ENCODE measurements at regions not wholly inside any gene's neighbourhood (a gene's known extent, or its start where the extent isn't known, plus 50 kb on each side); places are given as distances from the start of the nearest gene placed in this dataset.

DNA sequence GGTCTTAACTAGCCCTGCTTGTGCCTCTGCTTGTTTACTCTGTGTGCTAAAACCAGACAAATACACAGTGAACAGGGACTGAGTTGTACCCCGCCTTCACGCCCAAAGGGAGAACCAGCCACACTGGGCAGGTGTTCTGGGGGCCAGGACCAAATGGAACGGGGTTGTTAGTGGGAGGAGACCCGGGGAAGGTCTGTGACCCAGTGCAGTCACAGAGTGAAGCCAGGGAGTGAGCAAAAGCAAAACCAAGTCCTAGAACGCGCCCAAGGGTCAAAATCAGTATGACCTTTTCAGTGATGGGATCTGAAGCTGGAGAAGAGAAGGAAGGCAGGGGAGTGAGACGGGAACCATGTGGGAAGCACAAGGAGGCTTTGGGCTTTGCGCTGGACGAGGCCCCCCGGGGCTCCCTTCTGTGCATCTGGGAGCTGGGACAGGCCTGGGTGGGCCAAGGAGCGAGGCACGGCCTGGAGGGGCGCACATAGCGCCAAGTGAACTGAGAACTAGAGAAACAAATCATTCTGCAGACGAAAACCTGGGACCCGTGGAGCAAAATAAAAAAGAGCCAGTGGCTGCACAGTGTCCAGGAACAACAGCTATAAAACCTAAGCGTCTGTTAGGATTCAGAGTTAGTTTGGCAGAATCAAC, 78.3 kb upstream of the ALDH1A3 start:
- intact Hi-C loops (cut with DNase I), result no loop called here
- no peak for DNase-seq (ENCODE audit: low spot score)

DNA sequence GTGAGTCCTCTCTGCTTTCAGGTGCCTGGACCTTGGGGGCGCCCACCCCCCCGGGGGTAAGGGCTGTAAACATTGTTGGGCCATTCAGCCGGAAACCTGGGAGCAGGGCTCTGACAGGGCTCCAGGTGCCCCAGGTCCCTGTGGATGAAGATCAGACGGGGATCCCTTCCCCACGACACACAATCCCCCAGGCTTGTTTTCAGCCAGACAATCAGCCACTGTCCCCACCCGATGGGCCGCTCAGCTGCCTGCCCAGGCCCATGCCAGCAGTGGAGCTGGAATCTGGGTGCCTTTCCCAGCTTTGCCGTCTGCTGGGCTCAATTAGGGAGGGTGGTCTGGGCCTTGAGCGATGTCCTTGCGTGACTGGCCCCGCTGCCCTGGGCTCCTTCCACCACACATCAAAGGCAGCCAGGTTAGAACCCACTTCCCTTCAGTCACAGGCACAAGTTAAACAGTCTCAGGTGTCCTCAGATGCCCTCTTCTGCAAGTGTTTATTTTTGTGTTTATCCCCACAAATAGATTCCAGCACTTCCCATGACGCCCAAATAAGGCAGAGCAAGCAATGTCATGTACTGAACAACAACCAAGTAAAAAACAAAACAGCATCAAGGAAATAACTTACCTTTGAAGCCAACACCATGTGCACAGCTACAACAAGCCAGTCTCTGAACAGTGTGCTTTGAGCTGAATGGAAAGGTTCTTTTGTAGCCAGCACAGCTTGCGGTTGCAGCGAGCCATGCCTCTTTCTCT, 77.0 kb upstream of the ALDH1A3 start:
- intact Hi-C loops (cut with DNase I), result no loop called here
- DNase-seq (ENCODE audit: low spot score), result no peak

DNA sequence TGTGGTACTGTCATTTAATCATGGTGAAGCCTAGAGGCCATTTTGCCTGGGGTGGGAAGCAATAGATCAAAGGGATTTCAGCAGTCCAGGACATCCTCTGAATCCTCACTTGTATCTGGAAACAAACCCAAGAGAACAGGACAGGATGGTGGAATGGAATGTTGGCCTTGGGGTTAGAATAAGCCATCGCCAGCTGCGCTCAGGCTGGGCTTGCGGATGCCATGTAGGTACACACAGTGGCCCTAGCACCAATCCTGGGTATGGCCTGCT, 76.5 kb upstream of the ALDH1A3 start:
- intact Hi-C loops (cut with DNase I), result no loop called here
- no peak for DNase-seq (ENCODE audit: low spot score)

- DNase-seq (ENCODE audit: low spot score), result no peak
- intact Hi-C loops (cut with DNase I), result no loop called here
These were observed 73.5 kb upstream of the ALDH1A3 start for GRCh38 chr15:100806157-100806556.

DNA sequence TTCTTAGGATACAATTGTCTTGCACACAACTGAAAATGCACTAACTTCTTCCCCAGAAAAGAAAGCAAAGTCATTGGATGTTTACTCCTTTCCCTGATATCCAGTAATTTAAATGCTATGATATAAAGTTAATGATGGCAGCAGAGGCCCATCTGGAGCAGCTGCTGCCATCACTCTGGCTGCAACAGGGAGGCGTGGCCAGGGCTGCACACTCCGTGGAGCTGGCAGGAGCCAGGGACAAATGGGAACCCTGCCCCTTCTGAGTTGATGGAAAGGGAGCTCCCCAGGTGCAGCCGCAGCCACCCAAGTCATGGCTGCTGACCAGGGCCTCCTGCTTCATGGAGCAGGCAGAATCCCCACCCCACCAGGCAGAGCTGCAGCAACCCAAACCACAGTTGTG, 72.6 kb upstream of the ALDH1A3 start:
- DNase-seq (ENCODE audit: low spot score), result no peak
- intact Hi-C loops (cut with DNase I), result no loop called here

DNA sequence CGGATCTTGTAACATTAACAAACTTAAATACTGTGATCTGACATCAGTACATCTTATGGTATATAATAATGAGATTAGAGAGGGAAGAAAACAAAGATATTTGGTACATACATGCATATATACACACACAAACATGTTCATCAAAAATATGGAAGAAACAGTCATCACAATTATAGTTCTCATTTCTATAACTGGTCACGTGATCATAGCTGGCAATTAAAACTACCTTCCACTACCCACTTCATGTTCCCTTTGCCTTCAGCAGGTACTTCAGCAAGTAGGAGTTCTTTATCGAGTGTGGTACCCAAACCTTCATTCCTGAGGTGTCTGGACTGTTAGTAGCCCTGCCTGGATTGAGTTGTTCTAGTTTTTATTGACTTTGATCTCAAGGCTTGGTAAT, 70.9 kb upstream of the ALDH1A3 start:
- intact Hi-C loops (cut with DNase I), result no loop called here
- no peak for DNase-seq (ENCODE audit: low spot score)

DNA sequence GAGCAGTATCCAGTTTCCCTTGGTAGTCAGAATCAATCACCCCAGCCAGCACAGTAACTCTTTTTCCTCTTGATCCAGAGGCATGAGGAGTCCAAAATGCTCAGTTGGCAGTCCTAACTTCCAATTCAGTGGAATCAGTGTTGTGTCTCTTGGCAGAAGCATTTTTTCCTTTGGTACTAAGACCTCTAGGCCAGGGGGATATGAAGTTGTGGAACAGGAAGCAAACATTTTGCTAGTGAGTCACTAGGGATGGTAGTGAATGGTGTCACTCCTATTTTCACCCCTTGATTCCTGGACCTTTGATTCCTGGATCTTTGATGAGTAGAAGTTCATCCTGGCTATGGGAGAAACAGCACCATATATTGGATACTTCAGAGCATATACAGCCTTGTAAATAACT, 70.5 kb upstream of the ALDH1A3 start:
- DNase-seq (ENCODE audit: low spot score), result no peak
- intact Hi-C loops (cut with DNase I), result no loop called here

GRCh38 chr15:100809587-100809986, 70.0 kb upstream of the ALDH1A3 start:
- intact Hi-C loops (cut with DNase I), result no loop called here
- DNase-seq (ENCODE audit: low spot score), result no peak

GRCh38 chr15:100810229-100810628, 69.4 kb upstream of the ALDH1A3 start:
- DNase-seq (ENCODE audit: low spot score), result no peak
- intact Hi-C loops (cut with DNase I), result no loop called here

DNA sequence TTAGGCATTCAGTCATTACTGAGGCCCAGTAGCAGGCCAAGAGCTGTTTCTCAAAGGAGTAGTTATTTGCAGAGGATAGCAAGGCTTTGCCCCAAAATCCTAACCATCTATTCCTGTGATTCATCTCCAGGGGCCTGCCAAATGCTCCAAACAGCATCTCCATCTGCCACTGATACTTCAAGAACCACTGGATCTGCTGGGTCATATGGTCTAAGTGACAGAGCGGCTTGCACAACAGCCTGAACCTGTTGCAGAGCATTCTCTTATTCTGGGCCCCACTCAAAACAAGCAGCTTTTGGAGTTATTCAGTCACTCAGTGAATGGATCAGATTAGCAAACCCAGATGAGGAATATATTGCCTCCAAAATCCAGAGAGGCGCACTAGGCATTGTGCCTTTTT, 68.8 kb upstream of the ALDH1A3 start:
- intact Hi-C loops (cut with DNase I), result no loop called here
- no peak for DNase-seq (ENCODE audit: low spot score)

DNA sequence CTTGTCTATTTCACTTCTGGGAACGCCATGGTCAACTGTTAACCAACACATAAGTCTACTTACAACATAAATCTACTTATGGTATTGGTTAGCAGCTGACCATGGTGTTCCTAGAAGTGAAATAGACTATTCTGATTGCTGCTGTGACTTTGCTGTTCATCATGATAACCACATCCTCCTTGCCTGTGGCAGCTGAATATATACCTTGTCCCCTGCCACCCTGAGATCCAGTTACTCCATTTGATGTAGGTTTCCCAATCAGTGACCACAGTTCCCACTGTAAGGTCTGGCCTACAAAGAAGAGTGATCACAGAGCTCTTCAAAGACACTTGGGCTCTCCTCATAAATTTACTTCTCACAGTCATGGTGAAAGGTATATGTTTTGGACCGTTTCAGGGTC, 66.8 kb upstream of the ALDH1A3 start:
- no peak for DNase-seq (ENCODE audit: low spot score)

DNA sequence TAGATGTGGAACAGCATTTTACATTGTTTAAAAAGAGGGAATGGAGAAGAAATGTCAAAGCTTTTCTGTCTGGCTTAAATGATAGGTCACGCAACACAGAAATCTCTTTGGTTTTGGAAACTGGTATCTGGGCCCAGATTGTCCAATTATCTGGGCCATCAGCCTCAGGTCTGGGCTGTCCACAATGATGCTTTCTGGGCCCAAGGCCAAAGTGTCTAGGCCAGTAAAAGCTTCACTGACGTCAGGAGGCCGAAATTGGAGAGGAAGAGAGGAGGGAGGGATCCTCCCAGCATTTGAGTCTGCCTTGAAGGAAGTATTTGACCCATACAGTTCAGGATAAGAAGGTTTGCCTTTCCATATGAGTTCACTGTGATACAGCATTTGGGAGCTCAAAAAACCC, 60.7 kb upstream of the ALDH1A3 start:
- DNase-seq (ENCODE audit: low spot score), result no peak
- intact Hi-C loops (cut with DNase I), result no loop called here

More for the DNA sequence above, 66.8 kb upstream of the ALDH1A3 start:
- intact Hi-C loops (cut with DNase I), result no loop called here

GRCh38 chr15:100820528-100820927, 59.1 kb upstream of the ALDH1A3 start:
- intact Hi-C loops (cut with DNase I), result no loop called here
- DNase-seq (ENCODE audit: low spot score), result no peak

GRCh38 chr15:100821327-100821726, 58.3 kb upstream of the ALDH1A3 start:
- intact Hi-C loops (cut with DNase I), result no loop called here
- no peak for DNase-seq (ENCODE audit: low spot score)

GRCh38 chr15:100824211-100824610, 55.4 kb upstream of the ALDH1A3 start:
- DNase-seq (ENCODE audit: low spot score), result no peak
- intact Hi-C loops (cut with DNase I), result no loop called here

GRCh38 chr15:100829457-100829856, 50.2 kb upstream of the ALDH1A3 start:
- no peak for DNase-seq (ENCODE audit: low spot score)
- intact Hi-C loops (cut with DNase I), result no loop called here
